ENCODE measurements at regions not wholly inside any gene's neighbourhood (a gene's known extent, or its start where the extent isn't known, plus 50 kb on each side); places are given as distances from the start of the nearest gene placed in this dataset.

- Histone ChIP-seq H3K4me1 (ENCODE audit: low read depth) (no peaks in the 10 kb centered on the region), H3K36me3 (no peaks in the 10 kb centered on the region), H3K27ac (no peak overlapping the region), H3K9me3 (ENCODE audit: low read depth) (no peaks in the 10 kb centered on the region), H3K4me3 (no peak overlapping the region), H3K27me3 (no peaks in the 10 kb centered on the region)
- TF ChIP-seq, protein P1, sequence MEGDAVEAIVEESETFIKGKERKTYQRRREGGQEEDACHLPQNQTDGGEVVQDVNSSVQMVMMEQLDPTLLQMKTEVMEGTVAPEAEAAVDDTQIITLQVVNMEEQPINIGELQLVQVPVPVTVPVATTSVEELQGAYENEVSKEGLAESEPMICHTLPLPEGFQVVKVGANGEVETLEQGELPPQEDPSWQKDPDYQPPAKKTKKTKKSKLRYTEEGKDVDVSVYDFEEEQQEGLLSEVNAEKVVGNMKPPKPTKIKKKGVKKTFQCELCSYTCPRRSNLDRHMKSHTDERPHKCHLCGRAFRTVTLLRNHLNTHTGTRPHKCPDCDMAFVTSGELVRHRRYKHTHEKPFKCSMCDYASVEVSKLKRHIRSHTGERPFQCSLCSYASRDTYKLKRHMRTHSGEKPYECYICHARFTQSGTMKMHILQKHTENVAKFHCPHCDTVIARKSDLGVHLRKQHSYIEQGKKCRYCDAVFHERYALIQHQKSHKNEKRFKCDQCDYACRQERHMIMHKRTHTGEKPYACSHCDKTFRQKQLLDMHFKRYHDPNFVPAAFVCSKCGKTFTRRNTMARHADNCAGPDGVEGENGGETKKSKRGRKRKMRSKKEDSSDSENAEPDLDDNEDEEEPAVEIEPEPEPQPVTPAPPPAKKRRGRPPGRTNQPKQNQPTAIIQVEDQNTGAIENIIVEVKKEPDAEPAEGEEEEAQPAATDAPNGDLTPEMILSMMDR (IDR thresholded peaks at IDR 0.05; ENCODE audit: low read depth, low read length) = no peak
- DNase-seq (ENCODE audit: low read depth in 1 of 2, low spot score in 1 of 2) = no peak
Measured at GRCh38 chr4:100067255-100067654, 117.2 kb upstream of the H2AZ1 start.

- TF ChIP-seq, protein P1 (IDR thresholded peaks at IDR 0.05; ENCODE audit: low read depth, low read length) = no peak
- Histone ChIP-seq H3K27me3 (no peaks in the 10 kb centered on the region), H3K4me3 (no peak overlapping the region), H3K27ac (no peak overlapping the region), H3K9me3 (ENCODE audit: low read depth) (no peaks in the 10 kb centered on the region), H3K4me1 (ENCODE audit: low read depth) (no peaks in the 10 kb centered on the region), H3K36me3 (no peaks in the 10 kb centered on the region)
- DNase-seq (ENCODE audit: low read depth in 1 of 2, low spot score in 1 of 2) = no peak
Measured at GRCh38 chr4:100063355-100063754, 113.3 kb upstream of the H2AZ1 start.

- H3K9me3 ChIP-seq (ENCODE audit: low read depth) = no peaks in the 10 kb centered on the region
- no peak overlapping the region for H3K4me3 ChIP-seq
- TF ChIP-seq, protein P1 (IDR thresholded peaks at IDR 0.05; ENCODE audit: low read depth, low read length) = no peak
- H3K4me1 ChIP-seq (ENCODE audit: low read depth) = no peaks in the 10 kb centered on the region
- H3K27me3 ChIP-seq = no peaks in the 10 kb centered on the region
- DNase-seq (ENCODE audit: low read depth in 1 of 2, low spot score in 1 of 2) = no peak
- H3K27ac ChIP-seq = no peak overlapping the region
- no peaks in the 10 kb centered on the region for H3K36me3 ChIP-seq
Measured at GRCh38 chr4:100062921-100063320, 112.8 kb upstream of the H2AZ1 start.

- TF ChIP-seq, protein P1 (IDR thresholded peaks at IDR 0.05; ENCODE audit: low read depth, low read length) = no peak
- H3K4me1 ChIP-seq (ENCODE audit: low read depth) = no peaks in the 10 kb centered on the region
Measured at GRCh38 chr4:100061835-100062234, 111.8 kb upstream of the H2AZ1 start.

DNA sequence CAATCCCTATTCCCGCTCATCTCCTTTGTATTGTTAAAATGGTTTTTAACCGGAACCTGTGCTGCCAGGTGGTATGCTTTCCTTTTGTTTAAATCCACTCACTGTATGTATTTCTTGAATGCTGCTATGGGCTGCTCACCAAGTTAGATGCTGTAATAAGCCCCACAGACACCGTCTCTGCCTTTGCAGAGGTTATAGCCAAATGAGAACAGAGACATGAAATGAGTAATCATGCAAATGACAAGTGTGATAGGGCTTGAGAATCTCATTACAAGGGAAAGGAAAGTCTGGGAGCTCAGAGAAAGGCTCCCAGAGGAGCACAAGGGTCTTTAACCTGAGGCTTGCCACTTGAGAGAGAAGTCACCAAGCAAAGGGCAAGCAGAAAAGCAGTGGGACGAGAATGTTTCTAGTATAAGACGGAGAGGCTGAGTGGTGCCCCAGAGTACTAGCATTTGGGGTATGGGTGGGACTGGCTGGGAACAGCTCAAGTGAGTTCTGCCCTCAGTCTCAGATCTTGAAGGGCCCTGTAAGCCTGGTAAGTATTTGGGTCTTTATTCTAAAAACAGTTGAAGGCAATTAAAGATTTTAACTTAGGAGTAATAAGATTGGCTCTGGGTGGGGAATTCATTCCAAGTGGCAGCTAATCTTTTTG, 110.8 kb upstream of the H2AZ1 start:
- H3K4me1 ChIP-seq (ENCODE audit: low read depth) = no peaks in the 10 kb centered on the region
- H3K27ac ChIP-seq = no peak overlapping the region
- DNase-seq (ENCODE audit: low read depth in 1 of 2, low spot score in 1 of 2) = no peak
- no peaks in the 10 kb centered on the region for H3K36me3 ChIP-seq
- H3K27me3 ChIP-seq = no peaks in the 10 kb centered on the region
- TF ChIP-seq, protein P1 (IDR thresholded peaks at IDR 0.05; ENCODE audit: low read depth, low read length) = no peak
- no peak overlapping the region for H3K4me3 ChIP-seq
- no peaks in the 10 kb centered on the region for H3K9me3 ChIP-seq (ENCODE audit: low read depth)

More at GRCh38 chr4:100061835-100062234, 111.8 kb upstream of the H2AZ1 start:
- H3K27ac ChIP-seq = no peak overlapping the region
- no peaks in the 10 kb centered on the region for H3K27me3 ChIP-seq
- no peak overlapping the region for H3K4me3 ChIP-seq
- peak in 1 of 2 donors; percentile 21 for DNase-seq (ENCODE audit: low read depth in 1 of 2, low spot score in 1 of 2)
- H3K9me3 ChIP-seq (ENCODE audit: low read depth) = no peaks in the 10 kb centered on the region
- no peaks in the 10 kb centered on the region for H3K36me3 ChIP-seq

All from cardiac muscle cell (in vitro differentiated cells and primary cell).